Bronchial epithelial cell (primary cell): ENCODE measurements at regions not wholly inside any gene's neighbourhood (a gene's known extent, or its start where the extent isn't known, plus 50 kb on each side); places are given as distances from the start of the nearest gene placed in this dataset.
A peak's percentile ranks its signal among the peaks of the same experiment; 100 is the strongest.

Source experiments
- DNase-seq: peaks from one replicate; pipeline ENCODE4 v3.0.0-alpha.2; 2010; ENCODE audit warnings: low read depth
- FAIRE-seq: peaks from 2 replicates; lab custom pipeline; 2011; peaks lifted over from hg19 to GRCh38; lab: Jason Lieb, UNC
- H3K27me3 ChIP-seq: 2 replicates; pipeline ENCODE4 v1.5.1; 2011; ENCODE audit warnings: low read length; ENCODE audit not compliant: control insufficient read depth, insufficient read depth
- H3K36me3 ChIP-seq: 2 replicates; pipeline ENCODE4 v1.5.1; 2011; ENCODE audit warnings: low read length; ENCODE audit not compliant: control insufficient read depth, insufficient read depth
- H3K4me3 ChIP-seq: 2 replicates; pipeline ENCODE4 v1.5.1; 2011; ENCODE audit warnings: mild to moderate bottlenecking, low read depth, low read length, control low read depth
- TF ChIP-seq, protein P1 (sequence below): IDR thresholded peaks from 2 replicates; pipeline ENCODE4 v1.5.1; 2011; ENCODE audit warnings: mild to moderate bottlenecking, moderate library complexity, low read length, control low read depth, inconsistent platforms; ENCODE audit not compliant: insufficient read depth, severe bottlenecking

DNA sequence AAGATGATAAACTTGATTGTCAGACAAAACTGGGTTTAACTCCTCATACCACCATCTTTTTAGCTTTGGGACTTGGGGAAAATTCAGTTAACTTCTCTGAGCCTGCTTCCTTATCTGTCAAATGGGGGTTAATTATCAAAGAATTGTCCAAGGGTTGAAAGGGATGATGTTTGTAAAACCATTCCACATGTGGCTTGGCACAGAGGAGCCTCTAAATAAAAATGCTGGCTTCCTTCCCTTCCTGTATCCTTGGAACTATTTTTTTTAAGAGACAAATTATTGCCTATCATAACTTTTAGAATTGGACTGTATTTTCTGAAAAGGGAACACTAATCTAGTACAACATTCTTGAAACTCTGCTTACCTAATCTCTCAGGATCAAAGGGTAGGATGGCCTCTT, 143.4 kb upstream of the USP24 start:
- no peak for DNase-seq
- Histone ChIP-seq H3K4me3 (no peak overlapping the region), H3K27me3 (no peaks in the 10 kb centered on the region), H3K36me3 (no peaks in the 10 kb centered on the region)
- FAIRE-seq, result no peak
- TF ChIP-seq, protein P1, sequence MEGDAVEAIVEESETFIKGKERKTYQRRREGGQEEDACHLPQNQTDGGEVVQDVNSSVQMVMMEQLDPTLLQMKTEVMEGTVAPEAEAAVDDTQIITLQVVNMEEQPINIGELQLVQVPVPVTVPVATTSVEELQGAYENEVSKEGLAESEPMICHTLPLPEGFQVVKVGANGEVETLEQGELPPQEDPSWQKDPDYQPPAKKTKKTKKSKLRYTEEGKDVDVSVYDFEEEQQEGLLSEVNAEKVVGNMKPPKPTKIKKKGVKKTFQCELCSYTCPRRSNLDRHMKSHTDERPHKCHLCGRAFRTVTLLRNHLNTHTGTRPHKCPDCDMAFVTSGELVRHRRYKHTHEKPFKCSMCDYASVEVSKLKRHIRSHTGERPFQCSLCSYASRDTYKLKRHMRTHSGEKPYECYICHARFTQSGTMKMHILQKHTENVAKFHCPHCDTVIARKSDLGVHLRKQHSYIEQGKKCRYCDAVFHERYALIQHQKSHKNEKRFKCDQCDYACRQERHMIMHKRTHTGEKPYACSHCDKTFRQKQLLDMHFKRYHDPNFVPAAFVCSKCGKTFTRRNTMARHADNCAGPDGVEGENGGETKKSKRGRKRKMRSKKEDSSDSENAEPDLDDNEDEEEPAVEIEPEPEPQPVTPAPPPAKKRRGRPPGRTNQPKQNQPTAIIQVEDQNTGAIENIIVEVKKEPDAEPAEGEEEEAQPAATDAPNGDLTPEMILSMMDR, result no peak

DNA sequence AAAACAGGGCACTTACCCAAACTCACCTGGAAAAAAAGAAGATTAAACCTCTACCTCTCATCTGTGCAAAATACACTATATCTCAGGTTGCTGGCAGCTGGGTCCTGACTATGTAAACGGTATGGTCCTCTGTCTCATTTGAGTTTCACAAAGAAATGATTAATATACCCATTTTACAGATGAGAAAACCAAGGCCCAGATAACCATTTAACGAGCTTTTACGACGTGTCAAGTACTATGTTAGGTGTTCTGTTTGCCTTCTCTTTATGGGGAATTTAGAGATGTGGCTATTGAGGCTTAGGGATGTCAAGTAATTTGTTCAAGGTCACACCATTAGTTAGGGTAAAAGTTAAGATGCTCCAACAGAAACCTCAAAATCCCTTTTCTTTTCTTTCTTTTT, 140.4 kb upstream of the USP24 start:
- H3K27me3 ChIP-seq, result no peaks in the 10 kb centered on the region
- no peaks in the 10 kb centered on the region for H3K36me3 ChIP-seq
- TF ChIP-seq, protein P1, result no peak
- no peak overlapping the region for H3K4me3 ChIP-seq
- FAIRE-seq, result no peak
- DNase-seq, result no peak

DNA sequence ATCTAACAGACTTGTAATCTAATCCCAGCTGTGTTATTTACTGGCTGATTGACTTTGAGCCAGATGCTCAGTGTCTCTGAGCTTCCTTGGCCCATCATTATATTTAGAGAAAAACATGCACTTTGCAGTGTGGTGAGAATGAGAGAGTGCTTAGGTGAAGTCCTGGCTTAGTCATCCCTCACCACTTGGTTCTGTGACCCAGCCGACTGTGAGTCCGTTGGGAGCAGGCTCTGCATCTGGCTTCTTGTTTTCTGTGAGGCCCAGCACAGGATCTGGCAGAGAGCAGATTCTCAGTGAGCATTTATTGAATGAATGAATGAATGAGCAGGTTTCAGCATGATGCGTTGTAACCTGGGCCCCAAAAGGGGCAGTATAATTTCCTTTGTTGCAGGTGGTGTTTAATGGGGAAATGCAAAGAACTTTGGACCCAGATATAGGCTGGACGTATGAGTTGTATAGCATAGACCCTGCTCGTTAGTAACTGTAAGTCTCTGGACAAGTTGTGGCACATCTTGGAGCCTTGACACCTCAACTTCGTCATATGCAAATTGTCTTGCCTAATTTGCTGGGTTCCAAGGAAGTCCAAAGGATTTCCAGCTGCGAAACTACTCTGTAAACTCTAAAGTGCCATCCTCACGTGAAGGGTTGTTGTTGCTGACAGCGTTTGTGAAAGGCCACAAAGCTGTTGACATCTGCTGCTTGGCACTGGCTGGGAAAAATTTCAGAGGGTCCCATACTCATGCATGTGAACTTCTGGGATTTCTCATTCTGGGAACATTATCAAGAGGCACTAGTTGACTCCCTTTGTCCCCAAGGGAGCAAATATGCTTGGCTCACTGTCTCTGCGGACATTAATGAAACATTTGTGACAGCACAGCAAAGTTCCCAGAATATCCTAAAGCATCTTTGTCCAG, 138.8 kb upstream of the USP24 start:
- Histone ChIP-seq H3K36me3 (no peaks in the 10 kb centered on the region), H3K27me3 (peaks cover 2% of the 10 kb centered on the region), H3K4me3 (no peak overlapping the region)
- DNase-seq (peak; percentile 83), FAIRE-seq (peak; percentile 82)
- TF ChIP-seq, protein P1, result no peak

GRCh38 chr1:55352811-55353180, 137.6 kb upstream of the USP24 start:
- no peak overlapping the region for H3K4me3 ChIP-seq
- peaks cover 2% of the 10 kb centered on the region for H3K27me3 ChIP-seq
- FAIRE-seq, result no peak
- no peak for DNase-seq
- TF ChIP-seq, protein P1, result no peak
- no peaks in the 10 kb centered on the region for H3K36me3 ChIP-seq

- Histone ChIP-seq H3K27me3 (peaks cover 2% of the 10 kb centered on the region), H3K4me3 (no peak overlapping the region), H3K36me3 (no peaks in the 10 kb centered on the region)
- no peak for FAIRE-seq
- no peak for DNase-seq
- TF ChIP-seq, protein P1, result no peak
Measured at GRCh38 chr1:55352080-55352810, 137.1 kb upstream of the USP24 start.
